ENCODE measurements at regions not wholly inside any gene's neighbourhood (a gene's known extent, or its start where the extent isn't known, plus 50 kb on each side); places are given as distances from the start of the nearest gene placed in this dataset.

- H3K4me3 ChIP-seq (ENCODE audit: low read depth, low read length, poor library complexity, severe bottlenecking): no peak overlapping the region
- H3F3A ChIP-seq (ENCODE audit: insufficient read depth, low read length): no peaks in the 10 kb centered on the region
- H3K27me3 ChIP-seq (ENCODE audit: insufficient read depth, low read length): no peaks in the 10 kb centered on the region
- H3K4me2 ChIP-seq (ENCODE audit: low read length): no peak overlapping the region
- no peaks in the 10 kb centered on the region for H3K36me3 ChIP-seq (ENCODE audit: insufficient read depth, low read length)
- no peaks in the 10 kb centered on the region for H3K9me3 ChIP-seq (ENCODE audit: low read length)
- no peak overlapping the region for H3K9ac ChIP-seq (ENCODE audit: low read length)
- no peaks in the 10 kb centered on the region for H3K79me2 ChIP-seq (ENCODE audit: insufficient read depth, low read length)
- H2AFZ ChIP-seq (ENCODE audit: low read length): no peak overlapping the region
- no peak overlapping the region for H3K27ac ChIP-seq (ENCODE audit: low read depth, low read length, poor library complexity, severe bottlenecking)
- TF ChIP-seq CTCF (IDR thresholded peaks at IDR 0.05; ENCODE audit: low read length) (no peak), EZH2 (IDR thresholded peaks at IDR 0.05; ENCODE audit: borderline replicate concordance, low read length) (no peak)
- no peaks in the 10 kb centered on the region for H3K9me2 ChIP-seq (ENCODE audit: low read depth, low read length)
- H3K4me1 ChIP-seq (ENCODE audit: insufficient read depth, low read length, severe bottlenecking): no peaks in the 10 kb centered on the region
- H4K20me1 ChIP-seq (ENCODE audit: insufficient read depth, low read length): no peaks in the 10 kb centered on the region
Measured at GRCh38 chr1:73604739-73605138, 593.2 kb downstream of the LRRIQ3 start.

GRCh38 chr1:73604211-73604610, 593.8 kb downstream of the LRRIQ3 start:
- Histone ChIP-seq H3K79me2 (ENCODE audit: insufficient read depth, low read length) (no peaks in the 10 kb centered on the region), H3K27ac (ENCODE audit: low read depth, low read length, poor library complexity, severe bottlenecking) (no peak overlapping the region), H4K20me1 (ENCODE audit: insufficient read depth, low read length) (no peaks in the 10 kb centered on the region), H3K9me3 (ENCODE audit: low read length) (no peaks in the 10 kb centered on the region), H3K9me2 (ENCODE audit: low read depth, low read length) (no peaks in the 10 kb centered on the region), H3F3A (ENCODE audit: insufficient read depth, low read length) (no peaks in the 10 kb centered on the region), H3K27me3 (ENCODE audit: insufficient read depth, low read length) (no peaks in the 10 kb centered on the region), H3K36me3 (ENCODE audit: insufficient read depth, low read length) (no peaks in the 10 kb centered on the region), H3K9ac (ENCODE audit: low read length) (no peak overlapping the region), H3K4me3 (ENCODE audit: low read depth, low read length, poor library complexity, severe bottlenecking) (no peak overlapping the region), H3K4me2 (ENCODE audit: low read length) (no peak overlapping the region), H3K4me1 (ENCODE audit: insufficient read depth, low read length, severe bottlenecking) (no peaks in the 10 kb centered on the region), H2AFZ (ENCODE audit: low read length) (no peak overlapping the region)
- TF ChIP-seq CTCF (IDR thresholded peaks at IDR 0.05; ENCODE audit: low read length) (no peak), EZH2 (IDR thresholded peaks at IDR 0.05; ENCODE audit: borderline replicate concordance, low read length) (no peak)

- Histone ChIP-seq H3K4me3 (ENCODE audit: low read depth, low read length, poor library complexity, severe bottlenecking) (no peak overlapping the region), H3K9me3 (ENCODE audit: low read length) (no peaks in the 10 kb centered on the region), H3K9me2 (ENCODE audit: low read depth, low read length) (no peaks in the 10 kb centered on the region), H3K27me3 (ENCODE audit: insufficient read depth, low read length) (no peaks in the 10 kb centered on the region), H3K36me3 (ENCODE audit: insufficient read depth, low read length) (no peaks in the 10 kb centered on the region), H3K4me2 (ENCODE audit: low read length) (no peak overlapping the region), H3K9ac (ENCODE audit: low read length) (no peak overlapping the region), H3K4me1 (ENCODE audit: insufficient read depth, low read length, severe bottlenecking) (peaks cover 12% of the 10 kb centered on the region), H3F3A (ENCODE audit: insufficient read depth, low read length) (no peaks in the 10 kb centered on the region), H3K79me2 (ENCODE audit: insufficient read depth, low read length) (no peaks in the 10 kb centered on the region), H2AFZ (ENCODE audit: low read length) (no peak overlapping the region), H3K27ac (ENCODE audit: low read depth, low read length, poor library complexity, severe bottlenecking) (no peak overlapping the region), H4K20me1 (ENCODE audit: insufficient read depth, low read length) (no peaks in the 10 kb centered on the region)
- no peak for TF ChIP-seq CTCF (IDR thresholded peaks at IDR 0.05; ENCODE audit: low read length)
- TF ChIP-seq EZH2 (IDR thresholded peaks at IDR 0.05; ENCODE audit: borderline replicate concordance, low read length): no peak
Measured at GRCh38 chr1:73593804-73594203, 604.2 kb downstream of the LRRIQ3 start.

Data from OCI-LY1 (cell line).